Hematopoietic multipotent progenitor cell treated with erythropoietin and hydrocortisone succinate and interleukin-3 and kit ligand, for 15 days (in vitro differentiated cells): ENCODE measurements at regions not wholly inside any gene's neighbourhood (a gene's known extent, or its start where the extent isn't known, plus 50 kb on each side); places are given as distances from the start of the nearest gene placed in this dataset.
"Not testable (repeated sequence)": the region's sequence is repeated elsewhere in the genome, so short reads cannot be mapped to it uniquely, and the experiment has no call there.

Experiments
- DNase-seq: peaks from one replicate; pipeline ENCODE4 v3.0.0-alpha.2; 2015; ENCODE audit warnings: low spot score

- no peak for DNase-seq
Measured at GRCh38 chr9:110124439-110124838, 83.5 kb downstream of the C9orf152 start.

DNA sequence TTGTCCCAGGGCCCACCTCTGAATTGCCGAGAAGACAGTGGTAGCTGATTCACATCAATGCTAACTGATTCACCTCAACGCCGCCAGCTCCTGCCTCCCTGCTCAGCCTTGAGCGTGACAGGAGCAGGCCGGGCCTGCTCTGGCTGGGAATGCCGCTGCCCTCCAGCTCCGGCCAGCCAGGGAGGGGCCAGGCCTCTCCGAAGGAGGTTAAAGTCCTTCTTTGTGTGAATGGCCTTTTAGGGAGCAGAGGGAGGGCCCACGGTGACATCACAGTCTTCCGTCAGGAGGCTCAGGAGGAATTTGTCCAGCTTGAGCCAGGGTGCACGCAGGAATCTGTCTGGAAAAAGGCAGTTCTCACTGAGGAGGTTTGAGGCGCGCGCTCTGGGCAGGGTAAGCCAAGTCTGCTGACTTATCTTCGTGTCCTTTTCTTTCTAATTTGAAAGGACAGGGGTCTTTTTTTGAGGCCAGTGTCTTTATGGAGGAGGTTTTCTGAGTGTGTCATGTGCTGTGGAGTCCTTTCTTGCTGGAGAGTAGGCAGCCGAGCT lies 82.7 kb downstream of the C9orf152 start:
- no peak for DNase-seq

- no peak for DNase-seq
Measured at GRCh38 chr9:110125763-110126351, 82.1 kb downstream of the C9orf152 start.

- no peak for DNase-seq
Measured at GRCh38 chr9:110126499-110126941, 81.4 kb downstream of the C9orf152 start.

- DNase-seq, result no peak
Measured at GRCh38 chr9:110126986-110127864, 80.7 kb downstream of the C9orf152 start.

DNA sequence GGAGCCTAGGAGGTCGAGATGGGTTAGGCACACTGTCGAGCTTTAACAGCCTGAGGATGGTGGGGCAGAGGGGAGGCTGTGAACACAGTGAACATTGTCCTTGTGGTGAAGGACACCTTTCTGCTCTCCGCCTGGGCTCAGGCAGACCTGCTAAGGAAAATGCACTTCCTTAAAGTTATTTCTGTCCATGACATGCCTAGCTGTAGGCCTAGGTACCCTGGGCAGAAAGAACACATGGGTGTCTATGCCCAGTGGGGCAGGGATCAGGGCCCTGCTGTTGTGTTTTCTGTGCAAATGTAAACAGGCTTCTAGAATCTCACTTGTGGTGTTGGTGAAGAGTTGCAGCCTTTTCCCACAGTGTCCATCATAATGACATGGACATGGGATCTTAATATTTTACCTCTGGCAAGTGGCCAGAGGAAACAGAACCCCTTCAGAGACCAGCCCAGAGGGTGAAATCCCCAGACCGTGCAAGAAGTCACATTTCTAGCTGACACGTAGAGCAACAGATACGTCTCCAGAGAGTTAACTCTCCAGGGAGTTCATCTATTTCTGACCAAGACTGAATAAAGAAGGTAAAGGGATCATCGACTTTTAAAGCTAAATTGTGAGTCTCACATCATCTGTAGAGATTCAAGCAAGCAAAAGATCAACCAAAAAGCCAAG lies 79.2 kb downstream of the C9orf152 start:
- no peak for DNase-seq

GRCh38 chr9:110129425-110129824 lies 78.5 kb downstream of the C9orf152 start:
- no peak for DNase-seq

DNA sequence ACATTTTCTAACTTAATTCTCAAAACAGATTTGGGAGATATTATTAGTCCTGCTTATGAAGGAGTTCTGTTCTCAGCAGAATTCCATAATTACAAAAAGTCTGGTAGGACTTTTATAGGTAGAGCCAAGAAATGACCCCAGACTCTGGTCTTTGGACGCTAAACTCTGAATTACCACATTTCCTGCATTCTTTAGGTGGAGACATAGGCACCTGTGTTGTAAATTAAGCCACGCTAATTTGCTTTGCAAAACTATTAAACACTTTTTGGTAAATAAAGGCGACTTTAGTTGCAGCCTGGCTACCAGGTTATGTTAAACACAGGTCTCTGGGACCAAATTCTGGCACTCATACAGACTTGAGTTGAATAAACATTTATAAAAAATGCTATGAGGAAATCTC lies 77.7 kb downstream of the C9orf152 start:
- DNase-seq, result no peak

DNA sequence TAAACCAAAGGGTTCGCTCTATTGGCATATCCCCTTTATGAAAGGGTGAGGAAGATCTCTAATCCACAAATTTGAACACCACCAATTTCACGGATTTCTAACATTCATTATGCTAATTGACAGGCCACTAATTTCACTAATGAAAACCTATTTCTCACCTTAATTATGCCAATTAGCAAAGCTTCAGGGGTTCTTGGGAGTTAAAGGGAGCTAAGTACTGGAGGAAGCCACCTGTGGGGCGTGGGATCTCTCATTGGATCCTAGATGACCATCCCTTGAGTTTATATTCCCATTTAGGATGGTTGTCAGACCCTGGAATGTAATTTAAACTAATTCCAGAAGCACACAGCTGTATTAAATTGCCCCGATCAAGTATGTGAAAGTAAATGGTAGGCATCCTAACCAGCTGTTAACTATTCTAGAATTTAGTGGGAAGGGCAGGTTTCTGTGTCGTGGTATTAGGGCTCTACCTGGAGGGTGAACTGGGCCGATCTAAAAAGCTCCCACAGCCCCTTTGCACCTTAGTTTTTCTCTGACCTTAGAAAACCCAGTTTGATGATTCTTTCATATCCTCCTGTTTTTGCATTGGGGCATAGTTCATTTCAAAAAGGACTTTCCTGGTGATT lies 77.1 kb downstream of the C9orf152 start:
- no peak for DNase-seq

- no peak for DNase-seq
Measured at GRCh38 chr9:110131499-110131898, 76.5 kb downstream of the C9orf152 start.

GRCh38 chr9:110132531-110132930 lies 75.4 kb downstream of the C9orf152 start:
- DNase-seq, result not testable (repeated sequence)

- DNase-seq, result no peak
Measured at GRCh38 chr9:110133059-110133458, 74.9 kb downstream of the C9orf152 start.

DNA sequence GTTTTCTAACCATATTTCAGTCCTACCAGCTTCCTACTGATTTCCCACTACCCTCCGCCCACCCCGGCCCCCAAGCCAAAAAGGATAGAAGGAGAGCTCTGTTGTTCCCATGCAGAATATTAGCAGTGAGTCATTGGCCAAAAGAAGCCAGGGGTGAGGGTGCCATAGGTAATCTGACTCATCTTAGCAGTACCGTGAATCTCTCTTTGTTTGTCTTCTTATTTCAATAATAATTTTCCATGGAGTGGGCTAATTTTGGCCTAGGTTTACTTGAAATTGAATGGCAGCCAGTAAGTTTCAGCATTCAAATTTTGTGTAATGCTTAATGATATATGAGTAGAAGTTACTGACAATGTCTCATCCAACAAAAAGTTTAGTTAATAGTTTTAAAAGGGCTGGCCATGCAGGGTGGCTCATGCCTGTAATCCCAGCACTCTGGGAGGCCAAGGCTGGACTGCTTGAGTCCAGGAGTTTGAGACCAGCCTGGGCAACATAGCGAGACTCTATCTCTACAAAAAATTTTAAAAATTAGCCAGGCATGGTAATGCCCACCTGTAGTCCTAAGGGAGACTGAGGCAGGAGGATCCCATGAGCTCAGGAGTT lies 74.2 kb downstream of the C9orf152 start:
- no peak for DNase-seq

DNA sequence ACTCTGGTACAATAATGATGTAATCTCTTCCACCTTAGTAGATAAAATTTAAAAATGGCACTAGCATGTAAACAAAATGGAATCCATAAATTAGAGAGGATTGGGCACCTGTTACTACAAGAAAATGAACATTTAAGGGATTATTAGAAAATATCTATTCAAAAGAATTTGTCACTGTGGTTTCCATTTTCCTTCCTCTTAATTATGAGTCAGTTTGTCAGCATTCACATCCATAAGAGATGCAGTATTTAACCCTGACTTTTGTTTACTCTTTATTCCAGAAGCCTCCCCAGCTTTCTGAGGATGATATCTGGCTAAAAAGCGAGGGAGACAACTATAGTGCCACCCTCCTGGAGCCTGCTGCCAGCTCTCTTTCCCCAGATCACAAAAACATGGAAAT lies 72.1 kb downstream of the C9orf152 start:
- no peak for DNase-seq

DNA sequence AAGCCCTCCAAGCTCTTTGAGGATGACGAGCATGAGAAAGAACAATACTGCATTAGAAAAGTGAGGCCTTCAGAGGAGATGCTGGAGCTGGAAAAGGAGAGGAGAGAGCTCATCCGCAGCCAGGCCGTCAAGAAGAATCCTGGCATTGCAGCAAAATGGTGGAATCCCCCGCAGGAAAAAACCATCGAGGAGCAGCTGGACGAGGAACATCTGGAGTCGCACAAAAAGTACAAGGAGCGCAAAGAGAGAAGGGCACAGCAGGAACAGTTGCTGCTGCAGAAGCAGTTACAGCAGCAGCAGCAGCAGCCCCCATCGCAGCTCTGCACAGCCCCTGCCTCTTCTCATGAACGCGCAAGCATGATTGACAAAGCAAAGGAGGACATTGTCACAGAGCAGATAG lies 71.2 kb downstream of the C9orf152 start:
- no peak for DNase-seq

DNA sequence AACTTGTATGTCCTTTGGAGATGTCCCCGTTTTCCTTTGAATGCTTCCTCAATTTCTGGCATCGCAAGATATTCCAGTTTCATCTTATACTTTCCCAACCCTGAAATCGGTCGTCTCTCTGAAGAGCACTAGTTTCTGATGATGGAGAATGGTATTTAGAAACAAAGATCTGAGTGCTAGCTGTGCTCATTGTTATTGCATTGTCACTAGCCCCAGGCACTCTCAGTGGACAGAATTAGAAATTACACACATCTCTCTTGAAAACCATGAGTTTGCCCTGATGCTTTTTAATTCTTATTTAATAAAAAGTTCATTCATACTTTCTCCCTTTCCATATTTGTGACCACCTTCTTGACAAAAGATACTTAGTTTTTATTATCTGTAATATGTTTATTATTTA lies 67.7 kb downstream of the C9orf152 start:
- no peak for DNase-seq

- DNase-seq, result no peak
Measured at GRCh38 chr9:110141227-110141793, 66.6 kb downstream of the C9orf152 start.

- DNase-seq, result no peak
Measured at GRCh38 chr9:110142253-110142652, 65.7 kb downstream of the C9orf152 start.

DNA sequence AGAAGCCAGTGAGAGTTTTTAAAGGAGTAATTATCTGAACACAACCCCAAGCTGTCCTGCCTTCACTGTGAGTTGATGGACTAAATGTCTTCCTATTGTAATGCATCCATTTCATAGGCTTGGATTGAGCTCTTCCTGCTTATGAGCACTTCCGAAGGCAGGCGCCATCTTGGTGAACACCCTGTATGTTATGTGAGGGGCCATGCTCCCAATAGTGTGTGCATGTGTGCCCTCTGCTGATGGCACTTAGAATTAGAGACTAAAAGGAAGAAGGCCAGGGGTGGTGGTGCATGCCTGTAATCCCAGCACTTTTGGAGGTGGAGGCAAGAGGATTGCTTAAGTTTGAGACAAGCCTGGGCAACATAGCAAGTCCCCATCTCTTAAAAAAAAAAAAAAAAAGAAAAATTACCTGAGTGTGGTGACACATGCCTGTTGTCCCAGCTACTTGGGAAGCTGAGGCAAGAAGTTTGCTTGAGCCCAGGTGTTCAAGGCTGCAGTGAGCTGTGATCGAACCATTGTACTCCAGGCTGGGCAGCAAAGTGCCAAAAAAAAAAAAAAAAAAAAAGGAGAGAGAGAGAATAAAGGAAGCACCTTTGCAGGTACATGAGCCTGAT lies 65.0 kb downstream of the C9orf152 start:
- DNase-seq, result no peak

- no peak for DNase-seq
Measured at GRCh38 chr9:110143485-110143884, 64.5 kb downstream of the C9orf152 start.

- DNase-seq, result no peak
Measured at GRCh38 chr9:110143950-110144545, 63.9 kb downstream of the C9orf152 start.
